SK-N-SH (cell line): ENCODE measurements at regions not wholly inside any gene's neighbourhood (a gene's known extent, or its start where the extent isn't known, plus 50 kb on each side); places are given as distances from the start of the nearest gene placed in this dataset.
A peak's percentile ranks its signal among the peaks of the same experiment; 100 is the strongest.

Experiments
- CTCF ChIA-PET: fragments of 300-600, 350-600 bp; formaldehyde crosslinking; extraction: SDS; loops from one replicate; lab custom pipeline; 2021; lab: Yijun Ruan, JAX
- POLR2A ChIA-PET: fragments of 350-600 bp; sonication (Branson Sonifier 250); formaldehyde crosslinking; extraction: SDS; loops from one replicate; lab custom pipeline; 2020; ENCODE audit warnings: antibody characterized with exemption, inconsistent platforms; lab: Yijun Ruan, JAX
- DNase-seq: peaks from one replicate; pipeline ENCODE4 v3.0.0; 2012
- H2AFZ ChIP-seq: fragments of 200-600 bp; sonication (generic); 2 replicates; pipeline ENCODE4 v1.8.1; 2016; ENCODE audit warnings: antibody characterized with exemption, mild to moderate bottlenecking, low read depth
- H3F3A ChIP-seq: fragments of 200-600 bp; sonication (generic); replicated peaks from 2 replicates; pipeline ENCODE3; 2016; ENCODE audit warnings: antibody characterized with exemption, mild to moderate bottlenecking; ENCODE audit not compliant: insufficient read depth
- H3K27ac ChIP-seq, 2 experiments: fragments of 200-500 bp in 1 of 2; fragments of 200-600 bp in 1 of 2; sonication (Bioruptor generic) in 1 of 2; sonication (generic), shearing (Covaris generic) in 1 of 2; 2 replicates each; pipeline versions ENCODE4 v1.5.1 to v1.6.1; 2014 to 2016; ENCODE audit warnings: low read depth in 2 of 2, inconsistent platforms in 1 of 2, low read length in 1 of 2, mild to moderate bottlenecking in 1 of 2, mixed read lengths in 1 of 2
- H3K27me3 ChIP-seq: fragments of 200-600 bp; sonication (generic), shearing (Covaris generic); 2 replicates; pipeline ENCODE4 v1.6.1; 2016; ENCODE audit warnings: mixed run types; ENCODE audit not compliant: insufficient read depth
- H3K36me3 ChIP-seq, 2 experiments: fragments of 200-500 bp in 1 of 2; fragments of 200-600 bp in 1 of 2; sonication (Bioruptor generic) in 1 of 2; sonication (generic) in 1 of 2; replicated peaks in 1 of 2; 2 replicates each; pipeline versions ENCODE3 to v1.5.1; 2014 to 2016; ENCODE audit warnings: low read length in 1 of 2, mild to moderate bottlenecking in 1 of 2; ENCODE audit not compliant: insufficient read depth in 2 of 2, control insufficient read depth in 1 of 2
- H3K4me1 ChIP-seq, 2 experiments: fragments of 200-500 bp in 1 of 2; fragments of 200-600 bp in 1 of 2; sonication (Bioruptor generic) in 1 of 2; sonication (generic), shearing (Covaris generic) in 1 of 2; 2 replicates each; pipeline versions ENCODE4 v1.5.1 to v1.6.1; 2014 to 2016; ENCODE audit warnings: low read depth in 1 of 2, low read length in 1 of 2, mixed run types in 1 of 2; ENCODE audit not compliant: insufficient read depth in 2 of 2, control insufficient read depth in 1 of 2
- H3K4me2 ChIP-seq: fragments of 200-600 bp; sonication (generic), shearing (Covaris generic); 2 replicates; pipeline ENCODE4 v1.6.1; 2017; ENCODE audit warnings: mixed run types
- H3K4me3 ChIP-seq, 2 experiments: fragments of 200-500 bp in 1 of 2; fragments of 200-600 bp in 1 of 2; sonication (Bioruptor generic) in 1 of 2; sonication (generic), shearing (Covaris generic) in 1 of 2; 2 replicates each; pipeline versions ENCODE4 v1.5.1 to v1.8.1; 2014 to 2016; ENCODE audit warnings: low read depth in 2 of 2, inconsistent platforms in 1 of 2, low read length in 1 of 2, mild to moderate bottlenecking in 1 of 2, mixed read lengths in 1 of 2, moderate library complexity in 1 of 2
- H3K79me2 ChIP-seq: fragments of 200-600 bp; sonication (generic); 2 replicates; pipeline ENCODE4 v1.8.1; 2017; ENCODE audit warnings: mild to moderate bottlenecking; ENCODE audit not compliant: insufficient read depth
- H3K9ac ChIP-seq: fragments of 200-600 bp; sonication (generic); 2 replicates; pipeline ENCODE4 v1.6.1; 2017; ENCODE audit warnings: mixed run types
- H3K9me2 ChIP-seq: fragments of 200-600 bp; sonication (generic); 2 replicates; pipeline ENCODE4 v1.6.1; 2017; ENCODE audit warnings: mixed run types
- H3K9me3 ChIP-seq: fragments of 200-600 bp; sonication (generic); 2 replicates; pipeline ENCODE4 v1.6.1; 2017; ENCODE audit warnings: mixed run types, mild to moderate bottlenecking, moderate library complexity
- H4K20me1 ChIP-seq: fragments of 200-600 bp; sonication (generic); 2 replicates; pipeline ENCODE4 v1.6.1; 2017; ENCODE audit warnings: mild to moderate bottlenecking, mixed run types; ENCODE audit not compliant: insufficient read depth
- EP300 ChIP-seq, 2 experiments: IDR thresholded peaks; 2 replicates each; pipeline versions ENCODE4 v1.4.0 to v1.6.1; 2012; ENCODE audit warnings: borderline replicate concordance in 1 of 2, low read depth in 1 of 2, low read length in 1 of 2
- FOSL2 ChIP-seq: IDR thresholded peaks from 2 replicates; pipeline ENCODE4 v1.4.0; 2012; ENCODE audit warnings: low read depth, mild to moderate bottlenecking, moderate library complexity, borderline replicate concordance
- FOXJ3 ChIP-seq: sonication (generic); formaldehyde crosslinking; IDR thresholded peaks from 2 replicates; pipeline ENCODE4 v1.5.1; 2020; ENCODE audit warnings: mild to moderate bottlenecking, missing genetic modification reagents
- NRF1 ChIP-seq: IDR thresholded peaks from 2 replicates; pipeline ENCODE4 v1.6.1; 2012; ENCODE audit warnings: low read depth, mild to moderate bottlenecking, low read length
- RAD21 ChIP-seq: IDR thresholded peaks from 2 replicates; pipeline ENCODE4 v1.6.1; 2012; ENCODE audit warnings: mild to moderate bottlenecking, low read length
- TAF1 ChIP-seq: IDR thresholded peaks from 2 replicates; pipeline ENCODE4 v1.6.1; 2012; ENCODE audit warnings: low read depth, mild to moderate bottlenecking, low read length, moderate library complexity, borderline replicate concordance
- TCF12 ChIP-seq: IDR thresholded peaks from 2 replicates; pipeline ENCODE4 v1.4.0; 2012
- TEAD4 ChIP-seq: IDR thresholded peaks from 2 replicates; pipeline ENCODE4 v1.4.0; 2012; ENCODE audit warnings: mild to moderate bottlenecking, borderline replicate concordance; ENCODE audit not compliant: insufficient read depth
- USF2 ChIP-seq: fragments of 150-350 bp; IDR thresholded peaks from 2 replicates; pipeline ENCODE4 v1.6.1; 2017; ENCODE audit warnings: antibody characterized with exemption, low read length, low read depth, borderline replicate concordance
- WGBS: methylation state at CpG from one replicate; pipeline ENCODE4 v1.1.6; 2017; ENCODE audit warnings: low lambda C conversion rate; 5-methylcytosine and 5-hydroxymethylcytosine counted together
- TF ChIP-seq, protein P1 (sequence below): IDR thresholded peaks from 2 replicates; pipeline ENCODE4 v1.4.0; 2012; ENCODE audit warnings: low read depth, borderline replicate concordance
- TF ChIP-seq, protein P2 (sequence below): IDR thresholded peaks from 2 replicates; pipeline ENCODE4 v1.6.1; 2012; ENCODE audit warnings: mild to moderate bottlenecking, low read depth, low read length, moderate library complexity

- no peaks in the 10 kb centered on the region for H3K9me2 ChIP-seq
- no peak overlapping the region for H3K27ac ChIP-seq
- no peak overlapping the region for H3K4me2 ChIP-seq
- POLR2A ChIA-PET: no interaction called here
- no peaks in the 10 kb centered on the region for H3K9me3 ChIP-seq
- CTCF ChIA-PET: no interaction called here
- no peak overlapping the region for H2AFZ ChIP-seq
- DNase-seq: peak; percentile 13
- WGBS: 61% methylated on average over 2 of the region's 2 CpGs
- H3K4me1 ChIP-seq: no peaks in the 10 kb centered on the region
- no peaks in the 10 kb centered on the region for H3K36me3 ChIP-seq
- H3K79me2 ChIP-seq: no peaks in the 10 kb centered on the region
- H4K20me1 ChIP-seq: no peaks in the 10 kb centered on the region
- TF ChIP-seq TEAD4 (no peak), FOSL2 (no peak), USF2 (no peak)
- TF ChIP-seq, all 33 proteins: peak for 0
- Histone ChIP-seq H3K9ac (no peak overlapping the region), H3K27me3 (no peaks in the 10 kb centered on the region), H3K4me3 (no peak overlapping the region), H3F3A (no peaks in the 10 kb centered on the region)
These were observed 332.0 kb downstream of the PCDH18 start for GRCh38 chr4:137200322-137200721.

DNA sequence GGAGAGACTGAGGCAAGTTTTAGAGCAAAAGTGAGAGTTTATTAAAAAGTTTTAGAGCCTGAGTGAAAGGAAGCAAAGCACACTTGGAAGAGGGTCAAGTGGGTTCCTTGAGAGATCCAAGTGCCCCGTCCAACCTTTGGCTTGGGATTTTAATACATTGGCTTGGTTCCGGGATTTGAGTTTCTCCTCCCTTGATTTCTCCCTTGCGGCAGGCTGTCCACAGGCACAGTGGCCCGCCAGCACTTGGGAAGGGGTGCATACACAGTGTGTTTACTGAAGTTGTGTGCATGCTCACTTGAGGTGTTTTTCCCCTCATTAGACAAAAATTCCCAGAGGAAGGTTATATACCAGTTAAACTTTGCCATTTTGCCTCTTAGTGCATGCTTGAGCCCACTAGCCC, 333.5 kb downstream of the PCDH18 start:
- CTCF ChIA-PET: no interaction called here
- TF ChIP-seq TCF12: no peak
- TF ChIP-seq, protein P1, sequence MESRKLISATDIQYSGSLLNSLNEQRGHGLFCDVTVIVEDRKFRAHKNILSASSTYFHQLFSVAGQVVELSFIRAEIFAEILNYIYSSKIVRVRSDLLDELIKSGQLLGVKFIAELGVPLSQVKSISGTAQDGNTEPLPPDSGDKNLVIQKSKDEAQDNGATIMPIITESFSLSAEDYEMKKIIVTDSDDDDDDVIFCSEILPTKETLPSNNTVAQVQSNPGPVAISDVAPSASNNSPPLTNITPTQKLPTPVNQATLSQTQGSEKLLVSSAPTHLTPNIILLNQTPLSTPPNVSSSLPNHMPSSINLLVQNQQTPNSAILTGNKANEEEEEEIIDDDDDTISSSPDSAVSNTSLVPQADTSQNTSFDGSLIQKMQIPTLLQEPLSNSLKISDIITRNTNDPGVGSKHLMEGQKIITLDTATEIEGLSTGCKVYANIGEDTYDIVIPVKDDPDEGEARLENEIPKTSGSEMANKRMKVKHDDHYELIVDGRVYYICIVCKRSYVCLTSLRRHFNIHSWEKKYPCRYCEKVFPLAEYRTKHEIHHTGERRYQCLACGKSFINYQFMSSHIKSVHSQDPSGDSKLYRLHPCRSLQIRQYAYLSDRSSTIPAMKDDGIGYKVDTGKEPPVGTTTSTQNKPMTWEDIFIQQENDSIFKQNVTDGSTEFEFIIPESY: no peak
- TF ChIP-seq TAF1: no peak
- no peak for TF ChIP-seq NRF1
- TF ChIP-seq RAD21: no peak
- no peak for TF ChIP-seq FOXJ3
- no peak for TF ChIP-seq USF2
- TF ChIP-seq, protein P2, sequence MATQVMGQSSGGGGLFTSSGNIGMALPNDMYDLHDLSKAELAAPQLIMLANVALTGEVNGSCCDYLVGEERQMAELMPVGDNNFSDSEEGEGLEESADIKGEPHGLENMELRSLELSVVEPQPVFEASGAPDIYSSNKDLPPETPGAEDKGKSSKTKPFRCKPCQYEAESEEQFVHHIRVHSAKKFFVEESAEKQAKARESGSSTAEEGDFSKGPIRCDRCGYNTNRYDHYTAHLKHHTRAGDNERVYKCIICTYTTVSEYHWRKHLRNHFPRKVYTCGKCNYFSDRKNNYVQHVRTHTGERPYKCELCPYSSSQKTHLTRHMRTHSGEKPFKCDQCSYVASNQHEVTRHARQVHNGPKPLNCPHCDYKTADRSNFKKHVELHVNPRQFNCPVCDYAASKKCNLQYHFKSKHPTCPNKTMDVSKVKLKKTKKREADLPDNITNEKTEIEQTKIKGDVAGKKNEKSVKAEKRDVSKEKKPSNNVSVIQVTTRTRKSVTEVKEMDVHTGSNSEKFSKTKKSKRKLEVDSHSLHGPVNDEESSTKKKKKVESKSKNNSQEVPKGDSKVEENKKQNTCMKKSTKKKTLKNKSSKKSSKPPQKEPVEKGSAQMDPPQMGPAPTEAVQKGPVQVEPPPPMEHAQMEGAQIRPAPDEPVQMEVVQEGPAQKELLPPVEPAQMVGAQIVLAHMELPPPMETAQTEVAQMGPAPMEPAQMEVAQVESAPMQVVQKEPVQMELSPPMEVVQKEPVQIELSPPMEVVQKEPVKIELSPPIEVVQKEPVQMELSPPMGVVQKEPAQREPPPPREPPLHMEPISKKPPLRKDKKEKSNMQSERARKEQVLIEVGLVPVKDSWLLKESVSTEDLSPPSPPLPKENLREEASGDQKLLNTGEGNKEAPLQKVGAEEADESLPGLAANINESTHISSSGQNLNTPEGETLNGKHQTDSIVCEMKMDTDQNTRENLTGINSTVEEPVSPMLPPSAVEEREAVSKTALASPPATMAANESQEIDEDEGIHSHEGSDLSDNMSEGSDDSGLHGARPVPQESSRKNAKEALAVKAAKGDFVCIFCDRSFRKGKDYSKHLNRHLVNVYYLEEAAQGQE: no peak
- no peak for TF ChIP-seq EP300 (IDR thresholded peaks at IDR 0.05; ENCODE audit: borderline replicate concordance in 1 of 2, low read depth in 1 of 2, low read length in 1 of 2)
- H3K4me1 ChIP-seq: no peaks in the 10 kb centered on the region
- POLR2A ChIA-PET: no interaction called here
- H3K79me2 ChIP-seq: no peaks in the 10 kb centered on the region
- H4K20me1 ChIP-seq: no peaks in the 10 kb centered on the region
- 79% methylated on average over 4 of the region's 4 CpGs for WGBS
- H3K27me3 ChIP-seq: no peaks in the 10 kb centered on the region
- no peak overlapping the region for H2AFZ ChIP-seq
- H3F3A ChIP-seq: no peaks in the 10 kb centered on the region
- H3K4me2 ChIP-seq: no peak overlapping the region
- no peak overlapping the region for H3K9ac ChIP-seq
- H3K4me3 ChIP-seq: no peak overlapping the region
- H3K27ac ChIP-seq: no peak overlapping the region
- DNase-seq: no peak
- H3K9me3 ChIP-seq: no peaks in the 10 kb centered on the region
- no peaks in the 10 kb centered on the region for H3K36me3 ChIP-seq
- no peaks in the 10 kb centered on the region for H3K9me2 ChIP-seq
